ENCODE measurements at regions not wholly inside any gene's neighbourhood (a gene's known extent, or its start where the extent isn't known, plus 50 kb on each side); places are given as distances from the start of the nearest gene placed in this dataset.

DNA sequence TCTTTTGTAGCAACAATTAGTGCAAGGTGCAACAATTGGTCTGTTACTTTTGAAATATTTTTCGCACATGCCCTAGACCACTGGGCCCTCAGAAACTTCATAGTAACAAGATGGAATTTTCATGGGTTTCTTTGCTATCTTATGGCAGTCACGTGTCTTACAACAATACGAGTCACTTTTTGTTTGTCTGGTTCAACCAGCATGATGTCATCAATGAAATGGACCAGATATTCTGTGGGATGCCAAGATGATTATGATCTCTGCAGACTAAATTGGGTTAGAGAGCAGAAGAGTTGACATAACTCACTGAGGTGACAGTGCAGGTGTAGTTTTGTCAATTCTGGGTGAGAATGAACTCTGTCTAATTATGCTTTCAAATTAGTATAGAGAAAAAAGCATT, 239.6 kb upstream of the RIOK2 start:
- H3K23ac ChIP-seq (ENCODE audit: low read depth, low read length), result no peak overlapping the region
- no peak overlapping the region for H3K14ac ChIP-seq (replicated peaks; ENCODE audit: low read depth, low read length)
- H3K9me1 ChIP-seq (ENCODE audit: insufficient read depth, low read length), result no peaks in the 10 kb centered on the region
- no peak overlapping the region for H4K5ac ChIP-seq (ENCODE audit: low read depth, low read length)
- ChIA-PET POLR2A (ENCODE audit: unreplicated experiment) (no interaction called here), CTCF (no interaction called here)
- H3K4me1 ChIP-seq (ENCODE audit: control insufficient read depth, insufficient read depth, low read length), result no peaks in the 10 kb centered on the region
- H2AK9ac ChIP-seq (replicated peaks; ENCODE audit: low read depth, low read length, poor library complexity), result no peak overlapping the region
- WGBS, 2 experiments (ENCODE audit: extremely low coverage in 2 of 2, insufficient read length in 1 of 2), result 68% methylated on average over 2 of the region's 3 CpGs; no CpG with 5 or more reads in 1 of the 2 experiments
- no peak overlapping the region for H3K9ac ChIP-seq (ENCODE audit: low read depth, low read length)
- H2BK15ac ChIP-seq (ENCODE audit: low read depth, low read length), result no peak overlapping the region
- no peaks in the 10 kb centered on the region for H3K36me3 ChIP-seq (ENCODE audit: control insufficient read depth, insufficient read depth, low read length)
- ATAC-seq (ENCODE audit: low read depth) (no peak), DNase-seq (peak; percentile 42)
- no TSS peak for BruUV-seq (replicated peaks)
- H2BK20ac ChIP-seq (ENCODE audit: low read depth, low read length), result no peak overlapping the region
- in situ Hi-C loops (cut with MboI; ENCODE audit: low sequenced_read_pairs), result no loop called here
- H4K20me1 ChIP-seq (ENCODE audit: insufficient read depth, low read length), result no peaks in the 10 kb centered on the region
- H2BK5ac ChIP-seq (ENCODE audit: low read depth, low read length, poor library complexity, severe bottlenecking), result no peak overlapping the region
- no peak overlapping the region for H3K18ac ChIP-seq (ENCODE audit: low read depth, low read length)
- no peak overlapping the region for H3K27ac ChIP-seq (ENCODE audit: insufficient read depth, low read length)
- no peak overlapping the region for H4K8ac ChIP-seq (ENCODE audit: low read depth in 2 of 2, low read length in 2 of 2)
- peaks cover 2% of the 10 kb centered on the region; the same call in 1 of the 2 replicates for H3K27me3 ChIP-seq (ENCODE audit: control insufficient read depth, insufficient read depth, low read length)
- H3K4me3 ChIP-seq (ENCODE audit: insufficient read depth, low read depth, low read length), result no peak overlapping the region
- H3K4me2 ChIP-seq (ENCODE audit: low read depth, low read length), result no peak overlapping the region
- H3K79me1 ChIP-seq (ENCODE audit: low read depth in 1 of 2, low read length in 2 of 2), result no peaks in the 10 kb centered on the region
- no peaks in the 10 kb centered on the region for H3K9me3 ChIP-seq (ENCODE audit: control insufficient read depth, insufficient read depth, low read length)
- no peak overlapping the region for H3K56ac ChIP-seq (ENCODE audit: extremely low read depth, insufficient read depth, low read length)
- H2AFZ ChIP-seq (replicated peaks; ENCODE audit: low read length, poor library complexity), result no peak overlapping the region
- no peak for TF ChIP-seq RCOR1 (IDR thresholded peaks at IDR 0.05; ENCODE audit: insufficient replicate concordance, low read length)
- TF ChIP-seq POLR2A (IDR thresholded peaks at IDR 0.05; ENCODE audit: low read depth, low read length), result no peak
- TF ChIP-seq USF2 (IDR thresholded peaks at IDR 0.05; ENCODE audit: low read depth, low read length), result no peak
- no peak for TF ChIP-seq SMC3 (IDR thresholded peaks at IDR 0.05; ENCODE audit: low read depth, low read length)
- TF ChIP-seq FOS (IDR thresholded peaks at IDR 0.05; ENCODE audit: low read depth, low read length), result no peak
- TF ChIP-seq BHLHE40 (IDR thresholded peaks at IDR 0.05; ENCODE audit: low read depth, low read length), result no peak
- intact Hi-C loops (cut with micrococcal nuclease), result no loop called here
- H3K4ac ChIP-seq (ENCODE audit: low read depth, low read length), result no peak overlapping the region
- no peak overlapping the region for H2BK120ac ChIP-seq (ENCODE audit: low read depth, low read length)
- H2AK5ac ChIP-seq (ENCODE audit: low read depth, low read length), result no peak overlapping the region
- H4K91ac ChIP-seq (ENCODE audit: insufficient read depth, low read depth, low read length), result no peak overlapping the region
- dilution Hi-C loops (cut with HindIII; ENCODE audit: low sequenced_read_pairs, unreplicated experiment), result no loop called here
